ENCODE measurements at regions not wholly inside any gene's neighbourhood (a gene's known extent, or its start where the extent isn't known, plus 50 kb on each side); places are given as distances from the start of the nearest gene placed in this dataset.

GRCh38 chrX:83019258-83019657 is 488.8 kb upstream of the POU3F4 start:
- Histone ChIP-seq H3K4me3 (no peak overlapping the region), H3K9me3 (peaks cover 0 to 4% (median 0%) of the 10 kb centered on the region in 12 donors), H3K36me3 (no peaks in the 10 kb centered on the region), H3K4me1 (no peaks in the 10 kb centered on the region), H3K27ac (no peak overlapping the region), H3K27me3 (no peaks in the 10 kb centered on the region)
- WGBS, 4 donors, result 32 to 59% (median 40%) methylated on average over 1 of the region's 1 CpG
- TF ChIP-seq POLR2A (IDR thresholded peaks at IDR 0.05) (no peak), CTCF (IDR thresholded peaks at IDR 0.05) (no peak)
- intact Hi-C loops (cut with DNase I), result no loop called here
- DNase-seq (no peak), ATAC-seq (no peak)

DNA sequence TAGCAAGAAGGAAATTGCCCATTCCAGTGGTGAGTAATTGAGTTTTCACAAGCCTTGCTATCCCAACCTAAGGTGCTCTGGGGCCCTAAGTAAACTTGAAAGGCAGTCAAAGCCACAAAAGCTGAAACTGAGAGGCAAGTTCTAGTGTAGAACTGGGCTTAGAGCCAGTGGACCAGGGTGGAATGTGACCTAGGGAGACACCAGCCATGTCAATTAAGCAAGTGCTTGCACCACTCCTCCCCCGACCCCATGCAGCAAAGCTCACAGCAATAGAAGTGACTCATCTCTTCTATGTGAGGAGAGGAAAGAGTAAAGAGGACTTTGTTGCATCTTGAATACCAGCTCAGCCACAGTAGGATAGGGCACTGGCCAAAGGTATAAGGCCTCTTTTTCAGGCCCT is 486.1 kb upstream of the POU3F4 start:
- intact Hi-C loops (cut with DNase I), result no loop called here
- DNase-seq (no peak), ATAC-seq (no peak)
- no peaks in the 10 kb centered on the region for H3K27me3 ChIP-seq
- no peak overlapping the region for H3K27ac ChIP-seq
- TF ChIP-seq POLR2A (IDR thresholded peaks at IDR 0.05) (no peak), CTCF (IDR thresholded peaks at IDR 0.05) (no peak)
- H3K4me1 ChIP-seq, result no peaks in the 10 kb centered on the region
- no peak overlapping the region for H3K4me3 ChIP-seq
- 38 to 84% (median 54%) methylated on average over 1 of the region's 1 CpG for WGBS, 4 donors
- H3K9me3 ChIP-seq, result peaks cover 0 to 27% (median 0%) of the 10 kb centered on the region in 12 donors
- no peaks in the 10 kb centered on the region for H3K36me3 ChIP-seq

Measured in heart left ventricle (tissue), 16 donors.